ENCODE measurements at regions not wholly inside any gene's neighbourhood (a gene's known extent, or its start where the extent isn't known, plus 50 kb on each side); places are given as distances from the start of the nearest gene placed in this dataset.

- H3K27ac ChIP-seq (ENCODE audit: low read length), result no peak overlapping the region
Measured at GRCh38 chr3:76933245-76933644, 106.7 kb upstream of the ROBO2 start.

GRCh38 chr3:76938962-76939361 is 100.9 kb upstream of the ROBO2 start:
- H3K27me3 ChIP-seq (ENCODE audit: control insufficient read depth, insufficient read depth, low read length), result no peaks in the 10 kb centered on the region
- no peak for DNase-seq (ENCODE audit: low read depth, low spot score)
- no peaks in the 10 kb centered on the region for H3K36me3 ChIP-seq (ENCODE audit: control insufficient read depth, insufficient read depth, low read length)
- H3K27ac ChIP-seq (ENCODE audit: low read length), result no peak overlapping the region
- no peaks in the 10 kb centered on the region for H3K4me1 ChIP-seq (ENCODE audit: control insufficient read depth, insufficient read depth, low read length)
- H3K4me3 ChIP-seq (ENCODE audit: low read length), result no peak overlapping the region
- no peaks in the 10 kb centered on the region for H3K9me3 ChIP-seq (ENCODE audit: control insufficient read depth, insufficient read depth, low read length)

More at GRCh38 chr3:76933245-76933644, 106.7 kb upstream of the ROBO2 start:
- H3K27me3 ChIP-seq (ENCODE audit: control insufficient read depth, insufficient read depth, low read length), result no peaks in the 10 kb centered on the region
- no peaks in the 10 kb centered on the region for H3K36me3 ChIP-seq (ENCODE audit: control insufficient read depth, insufficient read depth, low read length)
- H3K4me1 ChIP-seq (ENCODE audit: control insufficient read depth, insufficient read depth, low read length), result no peaks in the 10 kb centered on the region
- H3K4me3 ChIP-seq (ENCODE audit: low read length), result no peak overlapping the region
- no peak for DNase-seq (ENCODE audit: low read depth, low spot score)
- no peaks in the 10 kb centered on the region for H3K9me3 ChIP-seq (ENCODE audit: control insufficient read depth, insufficient read depth, low read length)
- WGBS (ENCODE audit: insufficient coverage, insufficient read length), result no CpG with 5 or more reads among the region's 1 CpG

GRCh38 chr3:76940181-76940770 is 99.6 kb upstream of the ROBO2 start:
- no peak for DNase-seq (ENCODE audit: low read depth, low spot score)
- H3K4me3 ChIP-seq (ENCODE audit: low read length), result no peak overlapping the region
- no CpG with 5 or more reads among the region's 15 CpGs for WGBS (ENCODE audit: insufficient coverage, insufficient read length)
- H3K27ac ChIP-seq (ENCODE audit: low read length), result no peak overlapping the region
- H3K27me3 ChIP-seq (ENCODE audit: control insufficient read depth, insufficient read depth, low read length), result no peaks in the 10 kb centered on the region
- no peaks in the 10 kb centered on the region for H3K36me3 ChIP-seq (ENCODE audit: control insufficient read depth, insufficient read depth, low read length)
- H3K4me1 ChIP-seq (ENCODE audit: control insufficient read depth, insufficient read depth, low read length), result no peaks in the 10 kb centered on the region
- H3K9me3 ChIP-seq (ENCODE audit: control insufficient read depth, insufficient read depth, low read length), result no peaks in the 10 kb centered on the region

- Histone ChIP-seq H3K27me3 (ENCODE audit: control insufficient read depth, insufficient read depth, low read length) (no peaks in the 10 kb centered on the region), H3K9me3 (ENCODE audit: control insufficient read depth, insufficient read depth, low read length) (no peaks in the 10 kb centered on the region), H3K27ac (ENCODE audit: low read length) (no peak overlapping the region), H3K36me3 (ENCODE audit: control insufficient read depth, insufficient read depth, low read length) (no peaks in the 10 kb centered on the region), H3K4me1 (ENCODE audit: control insufficient read depth, insufficient read depth, low read length) (no peaks in the 10 kb centered on the region), H3K4me3 (ENCODE audit: low read length) (no peak overlapping the region)
- no CpG with 5 or more reads among the region's 4 CpGs for WGBS (ENCODE audit: insufficient coverage, insufficient read length)
- no peak for DNase-seq (ENCODE audit: low read depth, low spot score)
Measured at GRCh38 chr3:76941376-76941775, 98.5 kb upstream of the ROBO2 start.

GRCh38 chr3:76942101-76942500 is 97.8 kb upstream of the ROBO2 start:
- Histone ChIP-seq H3K36me3 (ENCODE audit: control insufficient read depth, insufficient read depth, low read length) (no peaks in the 10 kb centered on the region), H3K27ac (ENCODE audit: low read length) (no peak overlapping the region), H3K4me3 (ENCODE audit: low read length) (no peak overlapping the region), H3K9me3 (ENCODE audit: control insufficient read depth, insufficient read depth, low read length) (no peaks in the 10 kb centered on the region), H3K27me3 (ENCODE audit: control insufficient read depth, insufficient read depth, low read length) (no peaks in the 10 kb centered on the region), H3K4me1 (ENCODE audit: control insufficient read depth, insufficient read depth, low read length) (no peaks in the 10 kb centered on the region)
- DNase-seq (ENCODE audit: low read depth, low spot score), result no peak
- no CpG with 5 or more reads among the region's 2 CpGs for WGBS (ENCODE audit: insufficient coverage, insufficient read length)

- WGBS (ENCODE audit: insufficient coverage, insufficient read length), result no CpG with 5 or more reads among the region's 3 CpGs
- H3K27ac ChIP-seq (ENCODE audit: low read length), result no peak overlapping the region
- no peaks in the 10 kb centered on the region for H3K27me3 ChIP-seq (ENCODE audit: control insufficient read depth, insufficient read depth, low read length)
- H3K9me3 ChIP-seq (ENCODE audit: control insufficient read depth, insufficient read depth, low read length), result no peaks in the 10 kb centered on the region
- H3K36me3 ChIP-seq (ENCODE audit: control insufficient read depth, insufficient read depth, low read length), result no peaks in the 10 kb centered on the region
- no peak for DNase-seq (ENCODE audit: low read depth, low spot score)
- no peaks in the 10 kb centered on the region for H3K4me1 ChIP-seq (ENCODE audit: control insufficient read depth, insufficient read depth, low read length)
- no peak overlapping the region for H3K4me3 ChIP-seq (ENCODE audit: low read length)
Measured at GRCh38 chr3:76943058-76943457, 96.8 kb upstream of the ROBO2 start.

- H3K27me3 ChIP-seq (ENCODE audit: control insufficient read depth, insufficient read depth, low read length), result no peaks in the 10 kb centered on the region
- H3K4me3 ChIP-seq (ENCODE audit: low read length), result no peak overlapping the region
- WGBS (ENCODE audit: insufficient coverage, insufficient read length), result no CpG with 5 or more reads among the region's 3 CpGs
- H3K4me1 ChIP-seq (ENCODE audit: control insufficient read depth, insufficient read depth, low read length), result no peaks in the 10 kb centered on the region
- DNase-seq (ENCODE audit: low read depth, low spot score), result no peak
- no peaks in the 10 kb centered on the region for H3K9me3 ChIP-seq (ENCODE audit: control insufficient read depth, insufficient read depth, low read length)
- H3K36me3 ChIP-seq (ENCODE audit: control insufficient read depth, insufficient read depth, low read length), result no peaks in the 10 kb centered on the region
- H3K27ac ChIP-seq (ENCODE audit: low read length), result no peak overlapping the region
Measured at GRCh38 chr3:76943671-76944070, 96.2 kb upstream of the ROBO2 start.

GRCh38 chr3:76949033-76949432 is 90.9 kb upstream of the ROBO2 start:
- H3K9me3 ChIP-seq (ENCODE audit: control insufficient read depth, insufficient read depth, low read length), result no peaks in the 10 kb centered on the region
- peaks cover 2% of the 10 kb centered on the region; the same call in 1 of the 2 replicates for H3K4me1 ChIP-seq (ENCODE audit: control insufficient read depth, insufficient read depth, low read length)
- H3K36me3 ChIP-seq (ENCODE audit: control insufficient read depth, insufficient read depth, low read length), result no peaks in the 10 kb centered on the region
- no CpG with 5 or more reads among the region's 3 CpGs for WGBS (ENCODE audit: insufficient coverage, insufficient read length)
- H3K4me3 ChIP-seq (ENCODE audit: low read length), result no peak overlapping the region
- H3K27ac ChIP-seq (ENCODE audit: low read length), result no peak overlapping the region
- no peaks in the 10 kb centered on the region for H3K27me3 ChIP-seq (ENCODE audit: control insufficient read depth, insufficient read depth, low read length)
- no peak for DNase-seq (ENCODE audit: low read depth, low spot score)

GRCh38 chr3:76949462-76949861 is 90.4 kb upstream of the ROBO2 start:
- Histone ChIP-seq H3K4me3 (ENCODE audit: low read length) (no peak overlapping the region), H3K36me3 (ENCODE audit: control insufficient read depth, insufficient read depth, low read length) (no peaks in the 10 kb centered on the region), H3K9me3 (ENCODE audit: control insufficient read depth, insufficient read depth, low read length) (no peaks in the 10 kb centered on the region), H3K4me1 (ENCODE audit: control insufficient read depth, insufficient read depth, low read length) (peaks cover 2% of the 10 kb centered on the region; the same call in 1 of the 2 replicates), H3K27ac (ENCODE audit: low read length) (no peak overlapping the region), H3K27me3 (ENCODE audit: control insufficient read depth, insufficient read depth, low read length) (no peaks in the 10 kb centered on the region)
- no CpG with 5 or more reads among the region's 9 CpGs for WGBS (ENCODE audit: insufficient coverage, insufficient read length)
- DNase-seq (ENCODE audit: low read depth, low spot score), result no peak

- no CpG with 5 or more reads among the region's 3 CpGs for whole genome bisulfite sequencing (ENCODE audit: insufficient coverage, insufficient read length)
Measured at GRCh38 chr3:76950590-76950989, 89.3 kb upstream of the ROBO2 start.

GRCh38 chr3:76954412-76954811 is 85.5 kb upstream of the ROBO2 start:
- DNase-seq (ENCODE audit: low read depth, low spot score), result no peak
- no peak overlapping the region for H3K4me3 ChIP-seq (ENCODE audit: low read length)
- H3K27ac ChIP-seq (ENCODE audit: low read length), result no peak overlapping the region
- H3K36me3 ChIP-seq (ENCODE audit: control insufficient read depth, insufficient read depth, low read length), result no peaks in the 10 kb centered on the region
- WGBS (ENCODE audit: insufficient coverage, insufficient read length), result no CpG with 5 or more reads among the region's 1 CpG
- H3K4me1 ChIP-seq (ENCODE audit: control insufficient read depth, insufficient read depth, low read length), result peaks cover 2% of the 10 kb centered on the region; the same call in 1 of the 2 replicates
- no peaks in the 10 kb centered on the region for H3K9me3 ChIP-seq (ENCODE audit: control insufficient read depth, insufficient read depth, low read length)
- no peaks in the 10 kb centered on the region for H3K27me3 ChIP-seq (ENCODE audit: control insufficient read depth, insufficient read depth, low read length)

More at GRCh38 chr3:76950590-76950989, 89.3 kb upstream of the ROBO2 start:
- Histone ChIP-seq H3K27me3 (ENCODE audit: control insufficient read depth, insufficient read depth, low read length) (no peaks in the 10 kb centered on the region), H3K4me3 (ENCODE audit: low read length) (no peak overlapping the region), H3K9me3 (ENCODE audit: control insufficient read depth, insufficient read depth, low read length) (no peaks in the 10 kb centered on the region), H3K36me3 (ENCODE audit: control insufficient read depth, insufficient read depth, low read length) (no peaks in the 10 kb centered on the region), H3K4me1 (ENCODE audit: control insufficient read depth, insufficient read depth, low read length) (peaks cover 2% of the 10 kb centered on the region; the same call in 1 of the 2 replicates), H3K27ac (ENCODE audit: low read length) (no peak overlapping the region)
- DNase-seq (ENCODE audit: low read depth, low spot score), result no peak
